ENCODE measurements at regions not wholly inside any gene's neighbourhood (a gene's known extent, or its start where the extent isn't known, plus 50 kb on each side); places are given as distances from the start of the nearest gene placed in this dataset.

- WGBS, 2 donors (ENCODE audit: low coverage in 1 of 2) = 77 to 78% methylated on average over 2 of the region's 2 CpGs
- in situ Hi-C loops (cut with MboI; ENCODE audit: low pct_ligation_motif_present in 1 of 4, low pct_unique_long_range_greater_than_20kb in 1 of 4, low sequenced_read_pairs in 3 of 4) = no loop called here
- H3K4me3 ChIP-seq = no peak overlapping the region
- H3K36me3 ChIP-seq = no peaks in the 10 kb centered on the region
- TF ChIP-seq CTCF (IDR thresholded peaks at IDR 0.05) = no peak
- no peak for TF ChIP-seq EP300 (IDR thresholded peaks at IDR 0.05; ENCODE audit: low read depth)
- no peak for TF ChIP-seq POLR2AphosphoS5 (IDR thresholded peaks at IDR 0.05)
- TF ChIP-seq POLR2A (IDR thresholded peaks at IDR 0.05) = no peak
- H3K27ac ChIP-seq = no peak overlapping the region
- no peak for DNase-seq
- no peaks in the 10 kb centered on the region for H3K27me3 ChIP-seq
- intact Hi-C loops (cut with DNase I; ENCODE audit: low total_unique reads) = no loop called here
- no peaks in the 10 kb centered on the region for H3K9me3 ChIP-seq
- H3K4me1 ChIP-seq = no peaks in the 10 kb centered on the region
Observed at GRCh38 chr6:165206798-165207197, 102.6 kb downstream of the C6orf118 start.

DNA sequence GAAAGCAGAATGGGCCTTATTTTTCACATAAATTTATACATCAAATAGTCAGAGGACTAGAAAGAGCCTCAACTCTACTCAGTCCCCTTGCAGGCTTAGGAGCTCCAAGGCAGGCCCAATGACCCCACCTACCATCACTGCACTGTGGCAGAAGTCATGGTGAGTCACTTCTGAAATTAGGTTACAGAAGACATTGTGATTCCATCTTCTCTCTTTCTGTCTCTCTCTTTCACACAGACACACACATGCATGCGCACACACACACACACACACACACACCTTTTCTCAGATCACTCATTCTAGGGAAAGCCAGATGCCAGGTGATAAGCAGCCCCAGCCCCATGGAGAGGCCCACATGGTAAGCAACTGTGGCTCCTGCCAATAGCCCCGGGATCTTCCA is 103.8 kb downstream of the C6orf118 start:
- no peak for DNase-seq
- 82% methylated on average over 2 of the region's 2 CpGs; no CpG with 5 or more reads in 1 of the 2 donors for WGBS, 2 donors (ENCODE audit: low coverage in 1 of 2)
- TF ChIP-seq POLR2A (IDR thresholded peaks at IDR 0.05) = no peak
- no peak for TF ChIP-seq EP300 (IDR thresholded peaks at IDR 0.05; ENCODE audit: low read depth)
- TF ChIP-seq POLR2AphosphoS5 (IDR thresholded peaks at IDR 0.05) = no peak
- TF ChIP-seq CTCF (IDR thresholded peaks at IDR 0.05) = no peak
- Histone ChIP-seq H3K9me3 (no peaks in the 10 kb centered on the region), H3K27me3 (no peaks in the 10 kb centered on the region), H3K4me3 (no peak overlapping the region), H3K36me3 (no peaks in the 10 kb centered on the region), H3K27ac (no peak overlapping the region), H3K4me1 (no peaks in the 10 kb centered on the region)
- in situ Hi-C loops (cut with MboI; ENCODE audit: low pct_ligation_motif_present in 1 of 4, low pct_unique_long_range_greater_than_20kb in 1 of 4, low sequenced_read_pairs in 3 of 4) = no loop called here
- intact Hi-C loops (cut with DNase I; ENCODE audit: low total_unique reads) = no loop called here

DNA sequence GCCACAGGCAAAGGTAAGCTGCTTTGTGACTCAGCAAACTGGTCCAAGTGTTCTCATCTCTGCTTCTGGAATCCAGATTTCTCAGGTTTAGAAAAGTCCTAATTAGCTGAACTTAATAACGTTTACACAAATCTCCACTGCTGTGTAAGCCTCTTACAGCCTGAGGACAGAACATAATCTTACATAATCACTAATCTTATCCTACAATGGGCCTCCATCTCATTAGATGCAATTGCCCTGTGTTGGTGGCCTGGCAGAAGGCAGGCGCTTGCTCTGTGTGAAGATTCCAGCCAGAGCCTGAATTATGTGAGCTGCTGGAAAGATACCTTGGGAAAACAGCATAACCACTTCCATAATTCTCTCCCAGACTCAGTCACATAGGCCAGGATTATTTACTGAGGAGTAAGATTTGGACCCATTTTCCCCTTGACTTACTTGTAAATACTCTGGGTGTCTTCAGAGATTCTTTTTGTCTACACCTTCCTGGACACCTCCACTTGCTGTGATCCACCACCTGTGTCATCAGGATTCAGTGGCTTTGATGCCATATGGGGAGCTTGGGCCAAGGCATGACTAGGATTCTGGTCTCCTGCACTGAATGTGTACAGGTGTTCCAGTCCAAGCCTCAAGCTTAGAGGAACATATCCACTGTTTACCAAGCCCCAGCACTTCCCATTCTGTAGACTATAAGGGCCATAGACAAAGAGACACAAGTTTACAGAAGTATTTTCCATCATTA is 104.4 kb downstream of the C6orf118 start:
- no peak for DNase-seq
- Histone ChIP-seq H3K27me3 (no peaks in the 10 kb centered on the region), H3K4me1 (no peaks in the 10 kb centered on the region), H3K27ac (no peak overlapping the region), H3K4me3 (no peak overlapping the region), H3K36me3 (no peaks in the 10 kb centered on the region), H3K9me3 (no peaks in the 10 kb centered on the region)
- 73% methylated on average over 2 of the region's 2 CpGs; no CpG with 5 or more reads in 1 of the 2 donors for WGBS, 2 donors (ENCODE audit: low coverage in 1 of 2)
- intact Hi-C loops (cut with DNase I; ENCODE audit: low total_unique reads) (no loop called here), in situ Hi-C loops (cut with MboI; ENCODE audit: low pct_ligation_motif_present in 1 of 4, low pct_unique_long_range_greater_than_20kb in 1 of 4, low sequenced_read_pairs in 3 of 4) (no loop called here)
- TF ChIP-seq EP300 (IDR thresholded peaks at IDR 0.05; ENCODE audit: low read depth) (no peak), POLR2AphosphoS5 (IDR thresholded peaks at IDR 0.05) (no peak), CTCF (IDR thresholded peaks at IDR 0.05) (no peak), POLR2A (IDR thresholded peaks at IDR 0.05) (no peak)

DNA sequence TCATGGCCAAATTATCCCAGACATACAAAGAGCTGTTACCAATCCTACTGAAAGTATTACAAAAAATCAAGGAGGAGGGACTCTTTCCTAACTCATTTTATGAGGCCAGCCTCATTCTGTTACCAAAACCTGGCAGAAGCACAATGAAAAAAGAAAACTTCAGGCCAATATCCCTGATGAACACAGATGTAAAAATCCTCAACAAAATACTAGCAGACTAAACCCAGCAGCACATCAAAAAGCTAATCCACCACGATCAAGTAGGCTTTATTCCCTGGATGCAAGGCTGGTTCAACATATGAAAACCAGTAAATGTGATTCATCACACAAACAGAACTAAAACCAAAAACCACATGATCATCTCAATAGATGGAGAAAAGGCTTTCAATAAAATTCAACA is 109.2 kb downstream of the C6orf118 start:
- intact Hi-C loops (cut with DNase I; ENCODE audit: low total_unique reads) = no loop called here
- H3K9me3 ChIP-seq = no peaks in the 10 kb centered on the region
- DNase-seq = no peak
- no peak overlapping the region for H3K27ac ChIP-seq
- no peaks in the 10 kb centered on the region for H3K36me3 ChIP-seq
- H3K4me1 ChIP-seq = no peaks in the 10 kb centered on the region
- no peak for TF ChIP-seq EP300 (IDR thresholded peaks at IDR 0.05; ENCODE audit: low read depth)
- TF ChIP-seq POLR2A (IDR thresholded peaks at IDR 0.05) = no peak
- no peak for TF ChIP-seq CTCF (IDR thresholded peaks at IDR 0.05)
- no peak for TF ChIP-seq POLR2AphosphoS5 (IDR thresholded peaks at IDR 0.05)
- in situ Hi-C loops (cut with MboI; ENCODE audit: low pct_ligation_motif_present in 1 of 4, low pct_unique_long_range_greater_than_20kb in 1 of 4, low sequenced_read_pairs in 3 of 4) = no loop called here
- H3K4me3 ChIP-seq = no peak overlapping the region
- 43 to 59% methylated on average over 1 of the region's 1 CpG for WGBS, 2 donors (ENCODE audit: low coverage in 1 of 2)
- H3K27me3 ChIP-seq = no peaks in the 10 kb centered on the region
